NCI-H2227 treated with DMSO at 0.1 percent for 48 hours (cell line): ENCODE measurements at regions not wholly inside any gene's neighbourhood (a gene's known extent, or its start where the extent isn't known, plus 50 kb on each side); places are given as distances from the start of the nearest gene placed in this dataset.

Source experiments
- DNase-seq: peaks from one replicate; lab custom pipeline; 2025; lab: John Stamatoyannopoulos, UW

- no peak for DNase-seq
Measured at GRCh38 chr18:78904179-78904531, 75.5 kb upstream of the SALL3 start.

GRCh38 chr18:78905334-78905733 is 74.3 kb upstream of the SALL3 start:
- DNase-seq, result no peak

GRCh38 chr18:78906066-78906465 is 73.6 kb upstream of the SALL3 start:
- DNase-seq, result no peak

GRCh38 chr18:78908462-78909260 is 71.0 kb upstream of the SALL3 start:
- DNase-seq, result no peak

GRCh38 chr18:78911751-78912283 is 67.8 kb upstream of the SALL3 start:
- no peak for DNase-seq

GRCh38 chr18:78912336-78912735 is 67.3 kb upstream of the SALL3 start:
- no peak for DNase-seq

- no peak for DNase-seq
Measured at GRCh38 chr18:78912844-78913243, 66.8 kb upstream of the SALL3 start.

GRCh38 chr18:78913395-78913794 is 66.2 kb upstream of the SALL3 start:
- DNase-seq, result no peak

- no peak for DNase-seq
Measured at GRCh38 chr18:78913830-78914231, 65.8 kb upstream of the SALL3 start.

- DNase-seq, result no peak
Measured at GRCh38 chr18:78914249-78914935, 65.2 kb upstream of the SALL3 start.

GRCh38 chr18:78915446-78916008 is 64.1 kb upstream of the SALL3 start:
- no peak for DNase-seq

GRCh38 chr18:78918707-78919106 is 60.9 kb upstream of the SALL3 start:
- DNase-seq, result no peak

- DNase-seq, result no peak
Measured at GRCh38 chr18:78919956-78920355, 59.7 kb upstream of the SALL3 start.

GRCh38 chr18:78920456-78921138 is 59.0 kb upstream of the SALL3 start:
- no peak for DNase-seq

- no peak for DNase-seq
Measured at GRCh38 chr18:78922856-78923255, 56.8 kb upstream of the SALL3 start.

- DNase-seq, result no peak
Measured at GRCh38 chr18:78924301-78924700, 55.3 kb upstream of the SALL3 start.

- DNase-seq, result no peak
Measured at GRCh38 chr18:78924786-78925540, 54.7 kb upstream of the SALL3 start.

- DNase-seq, result no peak
Measured at GRCh38 chr18:78925557-78926242, 53.9 kb upstream of the SALL3 start.

GRCh38 chr18:78926243-78926615 is 53.4 kb upstream of the SALL3 start:
- no peak for DNase-seq

GRCh38 chr18:78927156-78927555 is 52.5 kb upstream of the SALL3 start:
- no peak for DNase-seq

GRCh38 chr18:78927616-78928015 is 52.0 kb upstream of the SALL3 start:
- DNase-seq, result no peak
